OCI-LY1 (cell line): ENCODE measurements at regions not wholly inside any gene's neighbourhood (a gene's known extent, or its start where the extent isn't known, plus 50 kb on each side); places are given as distances from the start of the nearest gene placed in this dataset.

Source experiments
- EZH2 ChIP-seq: fragments of 200-600 bp; sonication (generic), shearing (Covaris generic); IDR thresholded peaks from 2 replicates; pipeline ENCODE4 v1.8.0; 2017; ENCODE audit warnings: borderline replicate concordance, mixed run types, mild to moderate bottlenecking, antibody characterized with exemption, low read length, moderate library complexity, mixed read lengths
- TF ChIP-seq, protein P1 (sequence below): fragments of 200-600 bp; sonication (generic), shearing (Covaris generic); IDR thresholded peaks from 2 replicates; pipeline ENCODE4 v1.5.1; 2017; ENCODE audit warnings: mild to moderate bottlenecking, antibody characterized with exemption, low read length, moderate library complexity, mixed read lengths

DNA sequence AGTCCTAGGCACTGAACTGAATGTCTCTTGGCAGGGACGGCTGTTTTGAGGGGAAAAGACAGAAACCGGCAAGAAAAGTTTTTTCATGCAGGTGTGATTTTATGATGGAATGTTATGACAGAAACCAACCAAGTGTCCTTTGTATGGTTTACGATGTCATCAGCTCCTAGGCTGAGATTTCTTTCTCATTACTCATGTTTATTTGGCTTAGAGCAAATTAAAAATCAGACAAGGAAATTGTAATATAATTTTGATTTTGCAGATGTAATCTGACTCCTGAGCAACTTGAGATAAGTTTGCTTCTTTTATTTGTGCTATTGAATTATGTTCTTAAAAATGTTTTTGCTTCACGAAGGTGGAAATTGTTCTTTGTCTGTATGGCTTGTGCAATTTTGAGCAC lies 58.8 kb upstream of the MAP3K7 start:
- TF ChIP-seq, protein P1, sequence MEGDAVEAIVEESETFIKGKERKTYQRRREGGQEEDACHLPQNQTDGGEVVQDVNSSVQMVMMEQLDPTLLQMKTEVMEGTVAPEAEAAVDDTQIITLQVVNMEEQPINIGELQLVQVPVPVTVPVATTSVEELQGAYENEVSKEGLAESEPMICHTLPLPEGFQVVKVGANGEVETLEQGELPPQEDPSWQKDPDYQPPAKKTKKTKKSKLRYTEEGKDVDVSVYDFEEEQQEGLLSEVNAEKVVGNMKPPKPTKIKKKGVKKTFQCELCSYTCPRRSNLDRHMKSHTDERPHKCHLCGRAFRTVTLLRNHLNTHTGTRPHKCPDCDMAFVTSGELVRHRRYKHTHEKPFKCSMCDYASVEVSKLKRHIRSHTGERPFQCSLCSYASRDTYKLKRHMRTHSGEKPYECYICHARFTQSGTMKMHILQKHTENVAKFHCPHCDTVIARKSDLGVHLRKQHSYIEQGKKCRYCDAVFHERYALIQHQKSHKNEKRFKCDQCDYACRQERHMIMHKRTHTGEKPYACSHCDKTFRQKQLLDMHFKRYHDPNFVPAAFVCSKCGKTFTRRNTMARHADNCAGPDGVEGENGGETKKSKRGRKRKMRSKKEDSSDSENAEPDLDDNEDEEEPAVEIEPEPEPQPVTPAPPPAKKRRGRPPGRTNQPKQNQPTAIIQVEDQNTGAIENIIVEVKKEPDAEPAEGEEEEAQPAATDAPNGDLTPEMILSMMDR: no peak
- no peak for TF ChIP-seq EZH2
